Smooth muscle cell of the brain vasculature (primary cell): ENCODE measurements at regions not wholly inside any gene's neighbourhood (a gene's known extent, or its start where the extent isn't known, plus 50 kb on each side); places are given as distances from the start of the nearest gene placed in this dataset.

Experiments
- DNase-seq: peaks from one replicate; pipeline ENCODE4 v3.0.0-alpha.2; 2012; ENCODE audit warnings: low read depth, low spot score

DNA sequence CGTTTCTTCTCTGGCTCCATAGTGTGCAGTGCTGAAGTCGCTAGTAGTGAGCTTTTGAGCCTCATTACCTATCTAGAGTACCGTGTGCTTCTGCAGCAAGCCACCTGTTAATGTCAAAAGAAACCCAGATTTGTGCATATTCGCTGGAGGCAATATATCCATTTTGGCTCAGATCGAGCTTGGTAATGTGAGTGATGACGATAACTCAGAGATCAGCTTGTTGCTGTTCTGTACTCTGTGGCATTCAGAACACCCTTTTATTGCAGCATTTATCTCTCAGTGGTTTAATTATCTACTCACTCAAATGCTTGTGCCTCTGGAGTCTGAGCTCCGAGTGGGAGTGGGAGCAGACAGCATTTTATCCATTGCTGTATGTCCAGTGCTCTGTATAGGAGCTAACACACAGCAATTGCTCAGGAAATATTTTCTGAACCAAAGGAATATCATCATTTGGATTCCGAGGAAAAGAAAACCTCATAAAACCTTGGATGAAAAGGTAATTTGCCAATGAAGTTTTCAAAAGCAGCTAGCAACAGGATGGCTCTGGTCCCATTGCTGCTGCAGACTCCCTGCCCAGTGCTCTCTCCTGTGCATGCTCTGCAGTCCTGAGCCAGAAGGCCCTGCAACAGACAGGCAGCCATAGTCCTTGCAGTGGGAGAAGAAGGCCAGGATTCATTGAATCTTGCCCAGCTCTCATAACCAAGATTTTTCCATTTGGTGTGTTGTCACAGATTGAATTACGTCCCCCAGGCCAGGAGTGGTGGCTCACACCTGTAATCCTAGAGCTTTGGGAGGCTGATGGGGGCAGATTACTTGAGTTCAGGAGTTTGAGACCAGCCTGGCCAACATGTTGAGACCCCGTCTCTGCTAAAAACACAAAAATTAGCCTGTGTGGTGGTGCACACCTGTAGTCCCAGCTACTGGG lies 183.8 kb downstream of the MYCN start:
- no peak for DNase-seq

- DNase-seq: no peak
Measured at GRCh38 chr2:16123421-16123820, 183.1 kb downstream of the MYCN start.

DNA sequence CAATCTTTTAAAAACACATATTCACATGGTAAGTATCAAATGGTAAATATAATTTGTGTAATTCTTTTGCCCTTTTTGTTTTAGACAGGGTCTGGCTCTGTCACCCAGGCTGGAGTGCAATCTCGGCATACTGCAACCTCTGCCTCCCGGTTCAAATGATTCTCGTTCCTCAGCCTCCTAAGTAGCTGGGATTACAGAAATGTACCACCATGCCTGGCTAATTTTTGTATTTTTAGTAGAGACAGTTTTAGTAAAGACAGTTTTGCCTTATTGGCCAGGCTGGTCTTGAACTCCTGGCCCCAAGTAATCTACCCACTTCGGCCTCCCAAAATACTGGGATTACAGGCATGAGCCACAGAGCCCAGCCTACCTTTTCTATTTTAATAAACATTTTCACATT lies 182.2 kb downstream of the MYCN start:
- no peak for DNase-seq

DNA sequence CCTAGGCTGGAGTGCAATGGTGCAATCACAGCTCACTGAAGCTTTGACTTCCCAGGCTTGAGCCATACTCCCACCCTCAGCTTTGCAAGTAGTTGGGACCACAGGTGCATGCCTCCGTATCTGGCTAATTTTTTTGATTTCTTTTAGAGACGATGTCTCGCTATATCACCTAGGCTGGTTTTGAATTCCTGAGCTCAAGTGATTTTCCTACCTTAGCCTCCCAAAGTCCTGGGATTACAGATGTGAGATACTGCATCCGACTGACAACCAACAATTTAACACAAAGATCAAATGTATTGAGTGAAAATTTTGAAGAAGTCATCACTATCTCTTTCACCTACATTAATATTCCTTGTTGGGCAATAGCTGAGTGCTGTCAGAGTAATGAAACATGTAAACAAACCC lies 181.6 kb downstream of the MYCN start:
- DNase-seq: no peak

DNA sequence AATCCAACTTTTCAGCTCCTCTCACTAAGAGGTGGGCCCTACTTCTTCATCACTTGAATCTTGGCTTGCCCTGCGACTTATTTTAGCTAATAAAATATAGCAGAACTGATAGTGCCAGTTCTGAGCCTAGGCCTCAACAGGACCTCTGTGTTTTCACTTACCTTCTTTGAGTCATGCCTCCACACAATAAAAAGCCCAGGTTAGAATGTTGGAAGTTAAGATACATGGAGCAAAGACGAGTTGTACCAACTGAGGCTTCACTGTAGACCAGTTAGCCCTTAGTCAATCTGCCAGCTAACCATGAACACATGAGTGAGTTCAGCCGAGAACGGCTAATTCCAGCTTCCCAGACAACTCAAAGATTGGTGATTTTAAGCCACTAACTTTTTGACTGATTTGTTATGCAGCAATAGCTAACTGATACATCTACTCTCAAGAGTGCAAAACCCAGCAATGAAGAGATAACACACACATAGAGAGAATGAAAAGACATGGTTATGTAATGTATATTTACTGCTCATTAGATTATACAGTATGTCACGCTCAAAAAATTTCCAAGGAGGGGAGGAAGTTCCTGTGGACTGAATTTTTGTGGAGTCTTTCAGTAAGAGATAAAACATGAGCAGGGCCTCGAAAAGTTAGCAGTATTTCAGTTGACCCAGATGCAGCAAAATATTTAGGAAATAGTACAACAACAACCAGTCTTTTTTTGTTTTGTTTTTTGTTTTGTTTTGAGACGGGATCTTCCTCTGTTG lies 181.1 kb downstream of the MYCN start:
- no peak for DNase-seq

DNA sequence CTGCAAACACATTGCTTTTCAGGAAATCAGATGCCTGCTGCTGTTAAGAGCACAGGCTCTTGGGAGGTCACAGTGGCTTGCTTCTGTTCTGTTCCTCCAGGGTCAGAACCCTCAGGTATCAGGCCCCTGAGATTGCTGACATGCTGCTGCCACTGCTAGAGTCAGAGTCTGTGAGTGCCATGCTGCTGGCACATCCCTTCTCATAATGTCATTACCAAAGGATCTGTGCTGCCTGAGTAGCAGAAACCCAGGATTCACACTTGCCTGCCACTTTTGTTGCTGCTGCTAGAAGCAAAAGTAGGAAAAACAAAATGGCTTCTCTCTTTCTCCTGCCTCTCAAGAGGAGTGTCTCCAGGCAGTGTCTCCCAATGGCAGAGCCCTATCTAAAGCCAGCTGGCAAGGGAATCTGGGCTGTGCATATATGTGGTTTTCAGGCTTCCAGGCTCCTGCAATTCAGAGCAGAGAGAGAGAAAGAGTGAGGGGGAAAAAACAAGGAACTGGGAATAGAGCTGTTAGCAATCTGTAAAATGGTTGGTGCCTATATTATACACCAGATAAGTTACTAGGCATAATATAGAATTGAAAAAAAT lies 180.3 kb downstream of the MYCN start:
- no peak for DNase-seq

GRCh38 chr2:16119741-16120140 lies 179.4 kb downstream of the MYCN start:
- DNase-seq: no peak

- no peak for DNase-seq
Measured at GRCh38 chr2:16118611-16119590, 178.6 kb downstream of the MYCN start.

DNA sequence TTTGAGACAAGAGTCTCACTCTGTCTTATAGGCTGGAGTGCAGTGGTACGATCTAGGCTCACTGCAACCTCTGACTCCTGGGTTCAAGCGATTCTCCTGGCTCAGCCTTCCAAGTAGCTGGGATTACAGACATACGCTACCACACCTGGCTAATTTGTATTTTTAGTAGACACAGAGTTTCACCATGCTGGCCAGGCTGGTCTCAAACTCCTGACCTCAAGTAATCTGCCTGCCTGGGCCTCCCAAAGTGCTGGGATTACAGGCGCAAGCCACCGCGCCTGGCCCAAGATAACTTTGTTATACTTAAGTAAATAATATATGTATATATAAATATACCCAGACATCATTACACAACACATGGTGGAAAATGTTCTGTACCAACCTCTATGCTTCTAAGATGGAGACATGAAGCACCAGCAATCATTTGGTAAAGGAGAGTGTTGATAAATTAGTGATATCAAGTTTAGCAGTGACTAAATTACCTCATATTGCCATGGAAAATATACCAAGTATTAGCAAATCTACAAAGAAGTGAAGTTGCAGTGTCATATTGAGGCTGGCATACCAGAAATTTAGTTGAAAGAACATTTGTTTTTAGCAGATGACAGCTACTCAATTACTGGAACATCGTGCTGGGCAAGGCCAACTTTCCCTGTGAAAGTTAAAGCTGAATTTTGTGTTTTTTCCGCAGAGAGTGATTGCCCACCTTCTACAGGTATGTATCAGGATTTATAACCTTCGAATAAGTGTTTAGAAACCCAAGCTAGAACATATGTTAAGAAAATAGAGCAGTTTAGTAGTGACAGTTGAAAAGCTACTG lies 177.7 kb downstream of the MYCN start:
- DNase-seq: no peak

DNA sequence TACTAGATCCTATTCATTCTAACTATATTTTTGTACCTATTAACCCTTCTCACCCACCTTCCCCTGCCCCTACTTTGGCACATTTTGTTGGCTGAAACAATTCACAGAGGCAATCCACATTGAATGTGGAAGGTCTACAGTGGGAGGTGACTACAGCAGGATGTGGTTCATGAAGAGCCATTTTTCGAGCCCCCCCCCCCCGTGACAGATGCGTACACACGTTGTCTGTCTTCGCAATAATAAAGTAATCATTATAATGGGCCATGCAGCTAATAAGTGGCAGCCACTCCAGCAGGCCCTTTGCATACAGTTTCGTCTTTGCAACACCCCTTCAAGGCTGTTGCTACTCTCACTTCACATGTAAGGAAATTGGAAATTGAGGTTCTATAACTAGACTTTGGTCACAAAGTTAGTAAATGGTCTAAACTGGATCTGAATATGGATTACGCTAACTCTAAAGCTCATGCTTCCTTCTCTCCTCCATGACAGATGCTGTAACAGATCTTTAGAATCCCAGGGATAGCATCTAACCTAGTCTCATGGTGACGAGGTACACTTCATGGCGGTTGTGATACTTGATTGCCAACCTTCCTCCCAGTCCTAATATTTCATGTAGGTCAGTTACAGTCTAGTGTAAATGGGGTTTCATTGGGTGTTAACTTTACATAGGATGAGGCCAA lies 176.8 kb downstream of the MYCN start:
- no peak for DNase-seq

GRCh38 chr2:16115881-16116830 lies 175.8 kb downstream of the MYCN start:
- no peak for DNase-seq

DNA sequence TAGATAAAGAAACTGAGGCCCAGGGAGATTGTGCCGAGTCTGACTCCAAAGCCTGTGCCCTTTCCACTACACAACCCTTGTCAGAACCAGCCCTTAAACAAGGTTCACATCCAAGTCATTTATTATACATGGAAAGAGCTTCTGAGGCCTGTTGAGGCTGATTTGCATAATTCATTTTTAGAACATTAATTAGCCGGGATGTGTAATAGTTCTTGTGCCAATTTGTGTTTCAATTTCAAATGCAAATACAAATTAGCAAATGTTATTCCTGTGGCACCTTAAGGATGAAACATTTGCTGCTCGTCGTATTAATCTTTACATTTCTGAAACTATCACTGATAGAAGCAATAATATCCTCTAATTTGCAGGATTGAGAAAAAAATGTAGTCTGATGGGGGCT lies 174.9 kb downstream of the MYCN start:
- no peak for DNase-seq

GRCh38 chr2:16114836-16115235 lies 174.5 kb downstream of the MYCN start:
- no peak for DNase-seq

GRCh38 chr2:16114070-16114469 lies 173.7 kb downstream of the MYCN start:
- no peak for DNase-seq

GRCh38 chr2:16113568-16113967 lies 173.2 kb downstream of the MYCN start:
- DNase-seq: no peak

- DNase-seq: no peak
Measured at GRCh38 chr2:16112972-16113560, 172.7 kb downstream of the MYCN start.

GRCh38 chr2:16112251-16112971 lies 172.1 kb downstream of the MYCN start:
- DNase-seq: no peak

DNA sequence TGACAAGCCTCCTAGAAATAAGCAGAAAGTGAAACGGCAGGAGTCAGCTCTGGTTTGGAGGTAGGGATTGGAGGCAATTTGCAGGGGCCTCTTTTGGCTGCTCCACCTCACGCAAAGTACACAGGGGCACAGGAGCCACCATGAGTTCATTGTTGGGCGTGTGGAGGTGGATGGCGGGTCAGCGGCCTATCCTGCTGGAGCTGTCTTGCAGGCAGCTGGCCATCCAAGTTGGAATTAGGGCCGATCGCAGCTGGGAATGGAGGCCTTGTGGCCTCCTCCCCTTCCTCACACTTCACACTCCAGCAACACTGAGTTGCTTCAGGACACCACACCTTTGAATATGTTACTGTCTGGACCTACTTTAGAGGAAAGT lies 171.5 kb downstream of the MYCN start:
- DNase-seq: no peak
